Endothelial cell (in vitro differentiated cells): ENCODE measurements at regions not wholly inside any gene's neighbourhood (a gene's known extent, or its start where the extent isn't known, plus 50 kb on each side); places are given as distances from the start of the nearest gene placed in this dataset.

Source experiments
- DNase-seq: peaks from one replicate; pipeline ENCODE4 v3.0.0; 2021; ENCODE audit warnings: low spot score
- H3K27ac Mint-ChIP-seq: one replicate; pipeline ENCODE4 v1.8.0; 2021; ENCODE audit warnings: mixed read lengths, inconsistent platforms; ENCODE audit not compliant: unreplicated experiment
- H3K27me3 Mint-ChIP-seq: one replicate; pipeline ENCODE4 v1.8.0; 2021; ENCODE audit warnings: mild to moderate bottlenecking, moderate library complexity, mixed read lengths, inconsistent platforms; ENCODE audit not compliant: unreplicated experiment
- H3K36me3 Mint-ChIP-seq: one replicate; pipeline ENCODE4 v1.8.0; 2021; ENCODE audit warnings: mild to moderate bottlenecking, low read depth, mixed read lengths, inconsistent platforms; ENCODE audit not compliant: unreplicated experiment
- H3K4me1 Mint-ChIP-seq: one replicate; pipeline ENCODE4 v1.8.0; 2021; ENCODE audit warnings: mild to moderate bottlenecking, mixed read lengths, inconsistent platforms; ENCODE audit not compliant: unreplicated experiment
- H3K4me3 Mint-ChIP-seq: one replicate; pipeline ENCODE4 v1.8.0; 2021; ENCODE audit warnings: mild to moderate bottlenecking, mixed read lengths, inconsistent platforms; ENCODE audit not compliant: unreplicated experiment
- H3K9me3 Mint-ChIP-seq: one replicate; pipeline ENCODE4 v1.8.0; 2021; ENCODE audit warnings: mixed read lengths, inconsistent platforms; ENCODE audit not compliant: unreplicated experiment
- TF ChIP-seq, protein P1 (sequence below): fragments of 200-600 bp; sonication (generic); IDR thresholded peaks from one replicate; pipeline ENCODE4 v1.5.0; 2021; ENCODE audit warnings: antibody characterized with exemption; ENCODE audit not compliant: unreplicated experiment

DNA sequence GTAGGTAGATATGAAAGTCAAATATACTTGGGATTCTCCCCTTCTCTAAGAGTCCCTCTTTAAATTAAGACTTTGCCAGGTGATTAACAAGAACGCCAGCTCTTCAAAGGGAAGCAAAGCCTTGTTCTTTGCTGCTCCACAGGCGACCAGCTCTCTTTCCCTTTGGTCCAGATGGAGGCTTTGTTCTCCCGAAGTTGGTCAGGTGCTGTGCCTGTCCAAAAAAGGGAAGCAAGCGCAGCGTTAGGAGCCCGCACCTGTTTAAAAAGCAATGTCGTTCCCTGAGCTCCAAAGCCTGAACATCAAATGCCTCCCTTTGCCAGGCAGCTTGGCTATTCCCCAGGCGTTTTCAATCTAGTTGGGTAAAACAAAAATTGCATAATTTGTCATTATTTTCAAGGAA, 1913.1 kb upstream of the PIK3C3 start:
- H3K27ac Mint-ChIP-seq: no peak overlapping the region
- TF ChIP-seq, protein P1, sequence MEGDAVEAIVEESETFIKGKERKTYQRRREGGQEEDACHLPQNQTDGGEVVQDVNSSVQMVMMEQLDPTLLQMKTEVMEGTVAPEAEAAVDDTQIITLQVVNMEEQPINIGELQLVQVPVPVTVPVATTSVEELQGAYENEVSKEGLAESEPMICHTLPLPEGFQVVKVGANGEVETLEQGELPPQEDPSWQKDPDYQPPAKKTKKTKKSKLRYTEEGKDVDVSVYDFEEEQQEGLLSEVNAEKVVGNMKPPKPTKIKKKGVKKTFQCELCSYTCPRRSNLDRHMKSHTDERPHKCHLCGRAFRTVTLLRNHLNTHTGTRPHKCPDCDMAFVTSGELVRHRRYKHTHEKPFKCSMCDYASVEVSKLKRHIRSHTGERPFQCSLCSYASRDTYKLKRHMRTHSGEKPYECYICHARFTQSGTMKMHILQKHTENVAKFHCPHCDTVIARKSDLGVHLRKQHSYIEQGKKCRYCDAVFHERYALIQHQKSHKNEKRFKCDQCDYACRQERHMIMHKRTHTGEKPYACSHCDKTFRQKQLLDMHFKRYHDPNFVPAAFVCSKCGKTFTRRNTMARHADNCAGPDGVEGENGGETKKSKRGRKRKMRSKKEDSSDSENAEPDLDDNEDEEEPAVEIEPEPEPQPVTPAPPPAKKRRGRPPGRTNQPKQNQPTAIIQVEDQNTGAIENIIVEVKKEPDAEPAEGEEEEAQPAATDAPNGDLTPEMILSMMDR: no peak

DNA sequence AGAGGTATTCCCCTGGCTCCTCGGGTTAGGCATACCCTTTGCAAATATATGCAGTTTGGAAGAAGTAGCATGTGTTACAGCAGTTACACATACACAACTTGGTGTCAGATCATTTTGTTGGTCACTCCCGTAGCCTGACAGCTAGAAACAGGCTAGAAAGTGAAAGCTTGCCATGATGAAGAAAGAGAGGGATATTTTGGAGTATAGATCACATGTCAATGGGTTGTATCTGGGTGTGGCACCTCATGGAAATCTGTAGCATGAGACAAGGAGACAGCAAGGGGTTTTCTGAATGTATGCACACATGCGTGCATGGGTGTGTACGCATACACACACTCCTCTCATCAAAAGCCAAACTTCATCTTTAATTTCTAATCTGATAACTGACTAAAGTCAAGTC, 1914.5 kb upstream of the PIK3C3 start:
- DNase-seq: no peak
- Mint-ChIP-seq H3K27me3 (no peaks in the 10 kb centered on the region), H3K36me3 (no peaks in the 10 kb centered on the region), H3K9me3 (no peaks in the 10 kb centered on the region), H3K4me1 (peaks cover 2% of the 10 kb centered on the region), H3K27ac (no peak overlapping the region), H3K4me3 (no peak overlapping the region)
- TF ChIP-seq, protein P1: no peak

More for the DNA sequence above, 1913.1 kb upstream of the PIK3C3 start:
- Mint-ChIP-seq H3K9me3 (no peaks in the 10 kb centered on the region), H3K4me3 (no peak overlapping the region), H3K36me3 (no peaks in the 10 kb centered on the region), H3K4me1 (peaks cover 2% of the 10 kb centered on the region), H3K27me3 (no peaks in the 10 kb centered on the region)
- no peak for DNase-seq

DNA sequence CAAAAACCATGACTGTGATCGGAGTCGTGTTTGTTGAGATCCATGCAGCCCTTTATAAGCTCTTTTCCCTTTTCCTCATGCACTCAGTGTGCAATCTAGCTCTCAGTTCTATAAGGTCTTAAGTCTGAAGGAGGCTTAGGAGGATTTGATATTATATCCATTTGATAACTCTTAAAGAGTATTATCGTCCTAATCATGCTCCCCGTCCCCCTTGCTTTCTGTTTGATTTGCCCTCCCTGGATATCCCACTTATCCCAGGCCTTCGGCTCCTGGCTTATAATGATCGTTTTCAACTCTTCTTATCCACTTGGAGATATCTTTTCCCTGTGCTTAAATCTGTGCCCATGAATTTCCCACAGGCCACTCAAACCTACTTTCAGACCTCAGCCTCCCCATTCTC, 1917.7 kb upstream of the PIK3C3 start:
- Mint-ChIP-seq H3K4me3 (no peak overlapping the region), H3K4me1 (peaks cover 2% of the 10 kb centered on the region), H3K9me3 (no peaks in the 10 kb centered on the region), H3K27me3 (no peaks in the 10 kb centered on the region), H3K27ac (no peak overlapping the region), H3K36me3 (no peaks in the 10 kb centered on the region)
- DNase-seq: no peak
- TF ChIP-seq, protein P1: no peak

DNA sequence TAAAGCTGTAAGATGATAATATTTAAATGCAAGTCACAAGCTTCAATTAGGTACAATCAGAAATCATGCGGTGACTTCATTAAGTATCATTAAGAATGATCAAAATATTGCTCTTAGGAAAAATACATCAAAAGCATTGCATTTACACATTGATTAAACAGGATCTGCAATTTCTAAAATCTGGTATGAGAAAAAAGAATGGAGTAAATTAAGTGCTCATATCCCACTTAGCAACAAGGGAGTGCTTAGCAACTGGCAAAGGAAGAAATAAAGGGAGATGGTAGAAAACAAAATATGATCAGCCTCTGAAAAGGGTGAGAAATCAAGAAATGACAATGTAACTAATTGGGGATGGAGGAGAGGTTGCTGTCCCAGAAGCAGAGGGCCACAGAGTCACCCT, 1918.2 kb upstream of the PIK3C3 start:
- H3K27ac Mint-ChIP-seq: no peak overlapping the region
- H3K9me3 Mint-ChIP-seq: no peaks in the 10 kb centered on the region
- H3K36me3 Mint-ChIP-seq: no peaks in the 10 kb centered on the region
- H3K27me3 Mint-ChIP-seq: no peaks in the 10 kb centered on the region
- H3K4me1 Mint-ChIP-seq: peaks cover 2% of the 10 kb centered on the region
- no peak overlapping the region for H3K4me3 Mint-ChIP-seq
- DNase-seq: no peak
- TF ChIP-seq, protein P1: no peak

DNA sequence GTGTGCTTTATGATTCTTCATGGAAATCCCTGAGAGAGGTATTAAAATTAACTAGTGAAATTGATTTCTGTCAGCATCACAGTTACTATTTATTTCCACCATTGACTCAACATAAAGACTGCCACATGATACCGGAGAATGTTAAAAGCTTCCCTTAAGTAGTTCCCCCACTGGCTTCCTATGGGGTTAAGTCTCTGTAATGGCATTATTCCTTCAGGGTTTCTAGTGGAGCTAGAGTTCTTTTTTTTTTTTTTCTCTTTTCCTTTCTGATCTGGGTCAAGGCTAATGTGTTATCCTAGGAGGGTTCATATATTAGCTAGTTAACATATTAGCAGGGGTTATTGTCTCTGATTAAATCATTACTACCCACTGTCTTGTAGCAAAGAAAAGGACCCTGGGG, 1919.1 kb upstream of the PIK3C3 start:
- no peaks in the 10 kb centered on the region for H3K27me3 Mint-ChIP-seq
- no peaks in the 10 kb centered on the region for H3K36me3 Mint-ChIP-seq
- H3K4me1 Mint-ChIP-seq: peaks cover 2% of the 10 kb centered on the region
- no peak overlapping the region for H3K4me3 Mint-ChIP-seq
- TF ChIP-seq, protein P1: no peak
- H3K9me3 Mint-ChIP-seq: no peaks in the 10 kb centered on the region
- no peak overlapping the region for H3K27ac Mint-ChIP-seq
- no peak for DNase-seq
